Activated T-helper 17 cell treated with anti-CD3 and anti-CD28 coated beads, Interleukin-2, amount 50 U/mL, for 72 hours (primary cell): ENCODE measurements at regions not wholly inside any gene's neighbourhood (a gene's known extent, or its start where the extent isn't known, plus 50 kb on each side); places are given as distances from the start of the nearest gene placed in this dataset.

Source experiments
- ATAC-seq: fragments of 150-1000 bp; cut with Tn5 transposase; replicated peaks from 2 replicates; pipeline ENCODE4 v1.10.0; 2021; ENCODE audit warnings: mild to moderate bottlenecking, moderate library complexity
- H3K27ac Mint-ChIP-seq: one replicate; pipeline ENCODE4 v1.8.0; 2022; ENCODE audit warnings: mixed read lengths
- H3K27me3 Mint-ChIP-seq: one replicate; pipeline ENCODE4 v1.8.0; 2022; ENCODE audit warnings: mixed read lengths
- H3K36me3 Mint-ChIP-seq: one replicate; pipeline ENCODE4 v1.8.0; 2022; ENCODE audit warnings: low read depth, mild to moderate bottlenecking, mixed read lengths
- H3K4me1 Mint-ChIP-seq: one replicate; pipeline ENCODE4 v1.8.0; 2022; ENCODE audit warnings: mixed read lengths
- H3K4me3 Mint-ChIP-seq: one replicate; pipeline ENCODE4 v1.8.0; 2022; ENCODE audit warnings: mild to moderate bottlenecking, mixed read lengths
- H3K9me3 Mint-ChIP-seq: one replicate; pipeline ENCODE4 v1.8.0; 2022; ENCODE audit warnings: mixed read lengths

DNA sequence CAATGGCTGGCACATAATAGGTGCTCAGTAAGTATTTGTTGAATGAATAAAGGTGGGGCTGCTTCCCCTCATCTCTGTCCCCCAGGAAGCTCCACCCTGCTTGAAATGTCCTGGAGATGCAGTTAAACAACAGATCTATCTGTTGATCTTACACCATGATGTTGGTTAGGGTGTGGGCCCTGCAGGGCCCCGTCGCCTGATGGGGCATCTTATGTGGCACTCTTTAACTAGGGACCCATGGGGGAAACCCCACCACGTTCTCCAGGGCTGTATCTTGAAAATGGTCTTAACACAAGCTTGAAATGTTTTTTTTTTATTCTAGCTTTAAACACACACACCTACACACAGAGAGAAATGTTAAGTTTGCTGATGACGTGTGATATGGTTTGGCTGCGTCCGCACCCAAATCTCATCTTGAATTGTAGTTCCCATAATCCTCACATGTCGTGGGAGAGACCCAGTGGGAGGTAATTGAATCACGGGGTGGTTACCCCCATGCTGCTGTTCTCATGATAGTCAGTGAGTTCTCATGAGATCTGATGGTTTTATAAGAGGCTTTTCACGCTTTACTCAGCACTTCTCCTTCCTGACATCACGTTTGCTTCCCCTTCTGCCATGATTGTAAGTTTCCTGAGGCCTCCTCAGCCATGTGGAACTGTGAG is 741.7 kb downstream of the VRK1 start:
- Mint-ChIP-seq H3K4me3 (no peak overlapping the region), H3K27me3 (no peaks in the 10 kb centered on the region), H3K27ac (no peak overlapping the region)

GRCh38 chr14:97539411-97539795 is 742.2 kb downstream of the VRK1 start:
- ATAC-seq = no peak
- Mint-ChIP-seq H3K9me3 (peaks cover 5% of the 10 kb centered on the region), H3K4me1 (peaks cover 21% of the 10 kb centered on the region), H3K27me3 (no peaks in the 10 kb centered on the region), H3K4me3 (no peak overlapping the region), H3K36me3 (no peaks in the 10 kb centered on the region), H3K27ac (no peak overlapping the region)

More for the DNA sequence above, 741.7 kb downstream of the VRK1 start:
- H3K9me3 Mint-ChIP-seq = peaks cover 5% of the 10 kb centered on the region
- H3K4me1 Mint-ChIP-seq = peaks cover 16% of the 10 kb centered on the region
- no peaks in the 10 kb centered on the region for H3K36me3 Mint-ChIP-seq
- ATAC-seq = peak; percentile 31

DNA sequence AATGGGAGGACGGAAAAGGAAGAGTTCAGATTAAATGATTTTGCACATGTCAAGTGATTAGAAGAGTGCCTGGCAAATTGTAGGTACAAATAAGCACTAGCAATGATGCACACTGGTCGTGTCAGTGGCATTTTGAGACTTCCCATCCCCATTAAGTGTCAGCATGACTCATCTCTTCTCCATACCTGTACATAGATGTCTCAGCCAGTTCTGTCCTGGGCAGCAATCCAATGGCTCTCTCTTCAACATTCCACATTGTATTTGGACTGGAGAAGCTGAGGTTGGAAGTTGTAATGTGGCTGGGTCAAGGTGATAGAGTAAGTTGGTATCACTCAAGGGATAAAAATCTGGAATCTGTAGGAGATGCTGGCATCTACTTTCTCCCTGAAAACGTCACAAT is 742.7 kb downstream of the VRK1 start:
- H3K36me3 Mint-ChIP-seq = no peaks in the 10 kb centered on the region

GRCh38 chr14:97543221-97543620 is 746.0 kb downstream of the VRK1 start:
- no peak for ATAC-seq
- no peak overlapping the region for H3K4me3 Mint-ChIP-seq
- peaks cover 21% of the 10 kb centered on the region for H3K4me1 Mint-ChIP-seq

More for the DNA sequence above, 742.7 kb downstream of the VRK1 start:
- Mint-ChIP-seq H3K4me3 (no peak overlapping the region), H3K27ac (no peak overlapping the region), H3K27me3 (no peaks in the 10 kb centered on the region), H3K9me3 (peaks cover 5% of the 10 kb centered on the region), H3K4me1 (peaks cover 21% of the 10 kb centered on the region)
- ATAC-seq = no peak

GRCh38 chr14:97543816-97544215 is 746.6 kb downstream of the VRK1 start:
- no peaks in the 10 kb centered on the region for H3K9me3 Mint-ChIP-seq
- H3K4me1 Mint-ChIP-seq = peaks cover 15% of the 10 kb centered on the region

More at GRCh38 chr14:97543221-97543620, 746.0 kb downstream of the VRK1 start:
- Mint-ChIP-seq H3K27ac (peak overlapping the region; percentile 41), H3K27me3 (no peaks in the 10 kb centered on the region), H3K36me3 (no peaks in the 10 kb centered on the region), H3K9me3 (peaks cover 5% of the 10 kb centered on the region)

GRCh38 chr14:97544571-97544970 is 747.4 kb downstream of the VRK1 start:
- no peaks in the 10 kb centered on the region for H3K27me3 Mint-ChIP-seq
- no peaks in the 10 kb centered on the region for H3K36me3 Mint-ChIP-seq
- H3K4me1 Mint-ChIP-seq = peaks cover 13% of the 10 kb centered on the region
- no peak for ATAC-seq
- H3K9me3 Mint-ChIP-seq = no peaks in the 10 kb centered on the region
- no peak overlapping the region for H3K4me3 Mint-ChIP-seq
- no peak overlapping the region for H3K27ac Mint-ChIP-seq

More at GRCh38 chr14:97543816-97544215, 746.6 kb downstream of the VRK1 start:
- Mint-ChIP-seq H3K27me3 (no peaks in the 10 kb centered on the region), H3K27ac (peak overlapping the region; percentile 41), H3K36me3 (no peaks in the 10 kb centered on the region), H3K4me3 (no peak overlapping the region)
- no peak for ATAC-seq

DNA sequence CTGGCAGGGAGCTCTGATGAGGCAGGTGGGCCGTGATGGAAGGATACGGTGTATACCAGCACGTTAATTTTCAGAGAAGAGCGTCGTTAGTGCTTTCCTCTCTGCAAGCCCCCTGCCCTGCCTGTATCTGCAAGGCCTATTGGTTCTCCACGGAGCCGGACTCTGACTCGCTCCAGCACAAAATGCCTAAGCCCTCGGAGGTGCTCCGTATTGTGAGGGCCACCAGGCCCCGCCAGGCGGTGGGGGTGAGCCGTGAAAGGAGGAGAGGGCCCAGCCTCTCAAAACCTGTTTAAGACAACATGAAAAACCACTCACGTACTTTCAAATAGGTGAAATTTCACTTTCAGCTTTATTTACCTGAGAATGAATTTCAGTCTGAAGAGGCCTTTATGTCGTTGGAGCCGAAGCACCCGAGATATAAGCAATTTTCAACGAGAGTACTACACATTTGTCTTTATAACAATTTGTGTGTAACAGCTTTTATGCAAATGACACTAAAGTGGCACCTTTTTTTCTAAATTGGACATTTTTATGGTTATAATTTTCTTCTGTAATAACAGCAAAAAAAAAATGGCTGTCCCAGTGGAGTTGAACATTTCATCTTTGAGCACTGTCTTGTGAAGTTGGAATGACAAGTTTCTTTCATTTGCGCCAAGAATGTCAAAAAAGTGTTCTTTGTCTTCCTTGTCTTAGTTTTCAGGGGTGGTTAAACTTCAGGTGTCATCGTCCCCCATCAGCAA is 749.5 kb downstream of the VRK1 start:
- ATAC-seq = no peak
- H3K4me1 Mint-ChIP-seq = peaks cover 13% of the 10 kb centered on the region
- H3K27me3 Mint-ChIP-seq = no peaks in the 10 kb centered on the region
- H3K36me3 Mint-ChIP-seq = no peaks in the 10 kb centered on the region
- no peaks in the 10 kb centered on the region for H3K9me3 Mint-ChIP-seq
- H3K4me3 Mint-ChIP-seq = no peak overlapping the region
- no peak overlapping the region for H3K27ac Mint-ChIP-seq

DNA sequence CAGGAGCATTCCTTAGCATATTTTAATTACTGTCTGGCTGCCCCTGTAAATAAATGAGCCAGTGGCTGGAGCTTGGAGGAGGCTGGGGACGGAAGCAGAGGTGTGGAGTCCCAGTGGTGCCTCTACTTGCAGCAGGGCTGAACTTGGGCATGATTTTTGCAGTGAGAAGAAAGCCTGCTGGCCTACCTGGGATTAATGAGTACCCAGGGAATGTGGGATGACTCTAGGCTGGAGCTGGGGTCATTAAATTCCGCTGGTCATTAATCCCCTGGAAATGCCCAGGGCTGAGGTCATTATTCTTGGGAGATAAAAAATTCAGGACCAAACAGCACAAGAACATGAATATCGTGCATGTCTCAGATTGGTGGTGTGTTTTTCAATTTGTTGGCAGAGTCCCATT is 753.3 kb downstream of the VRK1 start:
- Mint-ChIP-seq H3K27me3 (no peaks in the 10 kb centered on the region), H3K4me3 (no peak overlapping the region)

DNA sequence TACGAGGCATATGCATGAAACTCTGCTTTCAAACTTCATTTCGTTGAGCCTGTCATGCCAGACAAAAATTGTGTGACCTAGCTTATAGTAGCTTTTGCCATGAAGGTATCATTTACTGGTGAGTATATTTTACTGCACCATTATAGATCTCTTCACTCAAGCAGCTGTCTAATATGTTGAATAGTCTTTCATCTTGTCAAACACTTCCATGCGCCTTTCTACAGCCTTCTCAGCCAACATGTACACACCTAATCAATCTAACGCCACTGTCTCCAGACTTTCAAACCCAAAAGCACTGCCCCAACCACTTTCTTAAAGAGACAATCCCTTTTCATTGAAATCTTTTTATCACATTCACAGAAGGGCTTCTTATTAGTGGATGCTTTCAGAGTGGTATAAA is 757.4 kb downstream of the VRK1 start:
- no peaks in the 10 kb centered on the region for H3K36me3 Mint-ChIP-seq
- no peaks in the 10 kb centered on the region for H3K27me3 Mint-ChIP-seq
- ATAC-seq = no peak
- H3K4me1 Mint-ChIP-seq = no peaks in the 10 kb centered on the region
- H3K4me3 Mint-ChIP-seq = no peak overlapping the region
- H3K9me3 Mint-ChIP-seq = peaks cover 9% of the 10 kb centered on the region
- H3K27ac Mint-ChIP-seq = no peak overlapping the region

More for the DNA sequence above, 753.3 kb downstream of the VRK1 start:
- Mint-ChIP-seq H3K36me3 (no peaks in the 10 kb centered on the region), H3K27ac (no peak overlapping the region), H3K4me1 (no peaks in the 10 kb centered on the region), H3K9me3 (no peaks in the 10 kb centered on the region)
- no peak for ATAC-seq

DNA sequence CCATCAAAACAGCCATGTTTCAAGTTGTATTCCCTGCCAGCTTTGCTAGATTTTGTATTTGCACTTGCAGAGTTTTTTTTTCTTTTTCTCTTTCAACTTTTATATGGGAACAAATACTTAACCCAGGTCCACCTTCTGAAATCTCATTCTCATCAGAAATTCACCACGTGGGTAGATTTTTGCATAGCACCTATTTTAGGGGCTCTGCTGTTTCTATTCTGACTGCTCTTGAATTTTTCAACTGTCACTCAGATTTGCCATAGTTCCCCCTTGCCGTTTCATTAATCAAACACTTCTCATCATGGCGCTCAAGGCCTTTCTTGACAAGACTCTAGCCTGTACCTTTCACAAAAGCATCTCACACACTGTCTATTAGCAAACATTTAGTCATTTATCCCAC is 767.2 kb downstream of the VRK1 start:
- Mint-ChIP-seq H3K36me3 (no peaks in the 10 kb centered on the region), H3K9me3 (peaks cover 11% of the 10 kb centered on the region), H3K4me1 (peaks cover 2% of the 10 kb centered on the region)

GRCh38 chr14:97571201-97571600 is 774.0 kb downstream of the VRK1 start:
- no peaks in the 10 kb centered on the region for H3K36me3 Mint-ChIP-seq
- H3K27me3 Mint-ChIP-seq = no peaks in the 10 kb centered on the region
- H3K27ac Mint-ChIP-seq = no peak overlapping the region
- peaks cover 5% of the 10 kb centered on the region for H3K9me3 Mint-ChIP-seq
- H3K4me1 Mint-ChIP-seq = peaks cover 4% of the 10 kb centered on the region
- no peak for ATAC-seq
- H3K4me3 Mint-ChIP-seq = no peak overlapping the region

More for the DNA sequence above, 767.2 kb downstream of the VRK1 start:
- no peak overlapping the region for H3K4me3 Mint-ChIP-seq
- no peak overlapping the region for H3K27ac Mint-ChIP-seq
- no peaks in the 10 kb centered on the region for H3K27me3 Mint-ChIP-seq
- no peak for ATAC-seq

DNA sequence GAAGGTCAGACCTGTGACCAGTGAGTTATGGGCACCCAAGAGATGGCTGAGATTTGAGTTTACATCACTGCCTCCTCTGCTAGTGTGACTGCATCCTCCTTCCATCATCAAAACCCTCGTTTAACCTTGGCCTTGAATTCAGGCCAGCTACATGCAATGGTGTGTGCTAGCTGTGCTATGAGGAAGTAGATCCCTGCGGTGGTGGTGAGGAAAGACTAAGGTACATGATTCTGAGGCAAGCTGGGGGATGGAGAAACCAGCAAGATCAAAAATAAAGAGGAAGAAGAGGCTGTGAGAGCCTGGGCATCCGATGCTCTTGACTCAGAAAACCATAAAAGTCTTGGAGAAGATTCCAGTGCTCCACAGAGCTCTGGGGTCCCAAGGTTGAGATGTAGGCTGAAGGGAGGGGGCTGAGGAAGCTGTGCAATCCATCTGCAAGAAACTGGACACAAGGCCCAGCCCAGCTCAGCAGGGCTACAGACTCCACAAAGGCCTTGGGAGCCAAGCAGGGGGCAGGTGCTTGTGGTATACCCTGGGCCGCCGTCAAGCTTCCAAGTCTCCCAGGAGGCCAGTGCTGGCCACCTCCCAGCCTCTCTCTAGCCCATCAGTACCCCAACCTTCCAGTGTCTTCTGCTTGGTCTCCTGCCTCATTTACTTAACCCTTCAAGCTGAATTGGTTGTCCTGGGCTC is 774.8 kb downstream of the VRK1 start:
- Mint-ChIP-seq H3K27me3 (no peaks in the 10 kb centered on the region), H3K9me3 (peaks cover 5% of the 10 kb centered on the region), H3K36me3 (no peaks in the 10 kb centered on the region), H3K4me1 (peaks cover 4% of the 10 kb centered on the region), H3K4me3 (no peak overlapping the region), H3K27ac (no peak overlapping the region)
- ATAC-seq = no peak

- Mint-ChIP-seq H3K9me3 (peaks cover 5% of the 10 kb centered on the region), H3K27me3 (no peaks in the 10 kb centered on the region), H3K4me1 (peaks cover 4% of the 10 kb centered on the region), H3K27ac (no peak overlapping the region), H3K36me3 (no peaks in the 10 kb centered on the region), H3K4me3 (no peak overlapping the region)
- ATAC-seq = no peak
These were observed 775.6 kb downstream of the VRK1 start for GRCh38 chr14:97572583-97573458.

DNA sequence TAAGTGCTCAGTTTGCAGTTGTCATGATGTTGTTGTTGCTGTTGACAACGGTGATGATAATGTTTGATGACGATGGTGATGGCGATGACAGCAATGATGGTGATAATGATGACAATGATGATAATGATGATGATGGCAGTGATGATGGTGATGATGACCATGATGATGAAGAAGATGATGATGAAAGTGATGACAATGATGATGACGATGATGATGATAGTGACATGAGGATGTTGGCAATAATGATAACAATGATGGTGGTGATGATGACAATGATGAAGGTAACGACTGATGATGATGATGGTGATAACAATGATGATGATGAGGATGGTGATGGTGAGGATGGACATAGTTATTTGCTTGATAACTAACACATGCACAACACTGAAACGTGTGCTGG is 778.5 kb downstream of the VRK1 start:
- Mint-ChIP-seq H3K9me3 (peaks cover 5% of the 10 kb centered on the region), H3K27ac (no peak overlapping the region), H3K4me1 (peaks cover 3% of the 10 kb centered on the region), H3K36me3 (no peaks in the 10 kb centered on the region), H3K27me3 (no peaks in the 10 kb centered on the region), H3K4me3 (no peak overlapping the region)
- ATAC-seq = no peak
